ENCODE measurements at regions not wholly inside any gene's neighbourhood (a gene's known extent, or its start where the extent isn't known, plus 50 kb on each side); places are given as distances from the start of the nearest gene placed in this dataset.

- Histone ChIP-seq H3K4me1 (replicated peaks in 1 of 2; ENCODE audit: control insufficient read depth in 2 of 2, insufficient read depth in 2 of 2, low read length in 2 of 2) (no peaks in the 10 kb centered on the region), H3K9me3 (replicated peaks; ENCODE audit: control insufficient read depth, insufficient read depth, low read depth, low read length) (no peaks in the 10 kb centered on the region), H3K27ac (ENCODE audit: extremely low read depth, low read depth, low read length) (no peak overlapping the region), H4K20me1 (replicated peaks; ENCODE audit: control insufficient read depth, insufficient read depth, low read length) (no peaks in the 10 kb centered on the region), H3K36me3 (ENCODE audit: control insufficient read depth, insufficient read depth, low read length) (no peaks in the 10 kb centered on the region), H3K4me2 (ENCODE audit: insufficient read depth, low read length) (no peak overlapping the region), H3K27me3 (ENCODE audit: control insufficient read depth in 2 of 2, insufficient read depth in 2 of 2, low read length in 2 of 2) (no peaks in the 10 kb centered on the region), H3K4me3 (no peak overlapping the region), H3K79me2 (ENCODE audit: control insufficient read depth, insufficient read depth, low read length) (no peaks in the 10 kb centered on the region), H3K9ac (ENCODE audit: insufficient read depth in 1 of 2, low read depth in 2 of 2, low read length in 2 of 2) (no peak overlapping the region), H2AFZ (ENCODE audit: low read depth, low read length) (no peak overlapping the region), H3K9me1 (ENCODE audit: control insufficient read depth, insufficient read depth, low read length) (no peaks in the 10 kb centered on the region)
- BruUV-seq (replicated peaks): no TSS peak
- CTCF ChIA-PET (ENCODE audit: low intra/inter-chr PET ratio): no interaction called here
- TF ChIP-seq TAF15 (IDR thresholded peaks at IDR 0.05; ENCODE audit: low read depth, low read length): no peak
- no peak for TF ChIP-seq RREB1 (CRISPR knock-in tag; IDR thresholded peaks at IDR 0.05)
- no peak for TF ChIP-seq HDAC1 (IDR thresholded peaks at IDR 0.05)
- no peak for TF ChIP-seq MITF (IDR thresholded peaks at IDR 0.05)
- TF ChIP-seq MED1 (CRISPR knock-in tag; IDR thresholded peaks at IDR 0.05; ENCODE audit: borderline replicate concordance): no peak
- no peak for TF ChIP-seq DPF2 (IDR thresholded peaks at IDR 0.05)
- no peak for TF ChIP-seq FOXO4 (CRISPR knock-in tag; IDR thresholded peaks at IDR 0.05)
- TF ChIP-seq SNIP1 (IDR thresholded peaks at IDR 0.05; ENCODE audit: low read depth): no peak
- no peak for TF ChIP-seq DLX4 (CRISPR knock-in tag; IDR thresholded peaks at IDR 0.05)
- TF ChIP-seq TCFL5 (CRISPR knock-in tag; conservative IDR thresholded peaks at IDR 0.05): no peak
- no peak for TF ChIP-seq RBM39 (optimal IDR thresholded peaks at IDR 0.05; ENCODE audit: low read depth, low read length)
- TF ChIP-seq TCF3 (CRISPR knock-in tag; IDR thresholded peaks at IDR 0.05): no peak
- no peak for TF ChIP-seq SRSF9 (IDR thresholded peaks at IDR 0.05; ENCODE audit: borderline replicate concordance, low read depth, low read length)
- TF ChIP-seq PHTF2 (CRISPR knock-in tag; IDR thresholded peaks at IDR 0.05): no peak
- TF ChIP-seq TEAD2 (tag; IDR thresholded peaks at IDR 0.05): no peak
- no peak for TF ChIP-seq HMG20A (CRISPR knock-in tag; conservative IDR thresholded peaks at IDR 0.05)
- in situ Hi-C loops (cut with MboI) (no loop called here), intact Hi-C loops (cut with micrococcal nuclease) (no loop called here)
- DNase-seq (ENCODE audit: extremely low read depth in 1 of 4, low spot score in 3 of 4) (no peak), FAIRE-seq (no peak), ATAC-seq (no peak)
- POLR2A ChIA-PET: no interaction called here
- 0% methylated on average over 4 of the region's 6 CpGs for WGBS (ENCODE audit: insufficient coverage, low coverage, missing lambda C conversion rate)
Observed at GRCh38 chr13:57314897-57315520, 148.0 kb downstream of the PRR20E start.

Data from K562 (cell line).